ENCODE measurements at regions not wholly inside any gene's neighbourhood (a gene's known extent, or its start where the extent isn't known, plus 50 kb on each side); places are given as distances from the start of the nearest gene placed in this dataset.

- TF ChIP-seq TAF1 (IDR thresholded peaks at IDR 0.05; ENCODE audit: borderline replicate concordance, insufficient read depth, low read length) = no peak
- no peak for TF ChIP-seq POLR2AphosphoS5 (IDR thresholded peaks at IDR 0.05; ENCODE audit: low read depth, low read length)
- TF ChIP-seq, protein P1, sequence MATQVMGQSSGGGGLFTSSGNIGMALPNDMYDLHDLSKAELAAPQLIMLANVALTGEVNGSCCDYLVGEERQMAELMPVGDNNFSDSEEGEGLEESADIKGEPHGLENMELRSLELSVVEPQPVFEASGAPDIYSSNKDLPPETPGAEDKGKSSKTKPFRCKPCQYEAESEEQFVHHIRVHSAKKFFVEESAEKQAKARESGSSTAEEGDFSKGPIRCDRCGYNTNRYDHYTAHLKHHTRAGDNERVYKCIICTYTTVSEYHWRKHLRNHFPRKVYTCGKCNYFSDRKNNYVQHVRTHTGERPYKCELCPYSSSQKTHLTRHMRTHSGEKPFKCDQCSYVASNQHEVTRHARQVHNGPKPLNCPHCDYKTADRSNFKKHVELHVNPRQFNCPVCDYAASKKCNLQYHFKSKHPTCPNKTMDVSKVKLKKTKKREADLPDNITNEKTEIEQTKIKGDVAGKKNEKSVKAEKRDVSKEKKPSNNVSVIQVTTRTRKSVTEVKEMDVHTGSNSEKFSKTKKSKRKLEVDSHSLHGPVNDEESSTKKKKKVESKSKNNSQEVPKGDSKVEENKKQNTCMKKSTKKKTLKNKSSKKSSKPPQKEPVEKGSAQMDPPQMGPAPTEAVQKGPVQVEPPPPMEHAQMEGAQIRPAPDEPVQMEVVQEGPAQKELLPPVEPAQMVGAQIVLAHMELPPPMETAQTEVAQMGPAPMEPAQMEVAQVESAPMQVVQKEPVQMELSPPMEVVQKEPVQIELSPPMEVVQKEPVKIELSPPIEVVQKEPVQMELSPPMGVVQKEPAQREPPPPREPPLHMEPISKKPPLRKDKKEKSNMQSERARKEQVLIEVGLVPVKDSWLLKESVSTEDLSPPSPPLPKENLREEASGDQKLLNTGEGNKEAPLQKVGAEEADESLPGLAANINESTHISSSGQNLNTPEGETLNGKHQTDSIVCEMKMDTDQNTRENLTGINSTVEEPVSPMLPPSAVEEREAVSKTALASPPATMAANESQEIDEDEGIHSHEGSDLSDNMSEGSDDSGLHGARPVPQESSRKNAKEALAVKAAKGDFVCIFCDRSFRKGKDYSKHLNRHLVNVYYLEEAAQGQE (IDR thresholded peaks at IDR 0.05; ENCODE audit: insufficient read depth in 1 of 2, low read depth in 2 of 2, low read length in 2 of 2) = no peak
These were observed 556.6 kb downstream of the OMA1 start for GRCh38 chr1:57989877-57990276.
